CD14-positive monocyte (primary cell): ENCODE measurements at regions not wholly inside any gene's neighbourhood (a gene's known extent, or its start where the extent isn't known, plus 50 kb on each side); places are given as distances from the start of the nearest gene placed in this dataset.

ENCODE experiments used
- DNase-seq, 3 donors: peaks; one replicate each; pipeline ENCODE4 v3.0.0-alpha.2; 2011 to 2022
- H2AFZ ChIP-seq: 2 replicates; pipeline ENCODE4 v1.6.0; 2012; ENCODE audit warnings: mild to moderate bottlenecking, low read depth, low read length, inconsistent platforms; ENCODE audit not compliant: insufficient read depth, poor library complexity, severe bottlenecking
- H3K27ac ChIP-seq, 2 donors: 1 replicate in 1 of 2; 2 replicates in 1 of 2; pipeline ENCODE4 v1.5.1; 2012 to 2013; ENCODE audit warnings: low read length in 2 of 2, control low read depth in 1 of 2, inconsistent platforms in 1 of 2, low read depth in 1 of 2, mild to moderate bottlenecking in 1 of 2
- H3K27me3 ChIP-seq, 2 donors: one replicate each; pipeline versions ENCODE4 v1.6.0 to v1.6.1; 2011 to 2013; ENCODE audit warnings: low read length in 2 of 2; ENCODE audit not compliant: control insufficient read depth in 2 of 2, insufficient read depth in 2 of 2
- H3K36me3 ChIP-seq, 2 donors: replicated peaks in 1 of 2; 1 replicate in 1 of 2; 2 replicates in 1 of 2; pipeline versions ENCODE4 v1.5.1 to v1.6.1; 2012 to 2013; ENCODE audit warnings: low read length in 2 of 2, control low read depth in 1 of 2, inconsistent platforms in 1 of 2, mild to moderate bottlenecking in 1 of 2; ENCODE audit not compliant: insufficient read depth in 2 of 2, control insufficient read depth in 1 of 2
- H3K4me1 ChIP-seq, 2 donors: 1 replicate in 1 of 2; 2 replicates in 1 of 2; pipeline versions ENCODE4 v1.5.1 to v1.6.1; 2012 to 2013; ENCODE audit warnings: low read length in 2 of 2, control low read depth in 1 of 2, inconsistent platforms in 1 of 2, mild to moderate bottlenecking in 1 of 2, moderate library complexity in 1 of 2; ENCODE audit not compliant: insufficient read depth in 2 of 2, control insufficient read depth in 1 of 2
- H3K4me2 ChIP-seq: replicated peaks from 2 replicates; pipeline ENCODE3; 2012; ENCODE audit warnings: low read length, moderate library complexity, mild to moderate bottlenecking; ENCODE audit not compliant: poor library complexity, severe bottlenecking; ENCODE audit errors: extremely low read depth
- H3K4me3 ChIP-seq, 3 experiments: fragments of 200-600 bp in 1 of 3; sonication (generic) in 1 of 3; replicated peaks in 1 of 3; 1 replicate in 2 of 3; 2 replicates in 1 of 3; pipeline ENCODE4 v1.5.1; 2011 to 2013; ENCODE audit warnings: low read length in 3 of 3, mild to moderate bottlenecking in 3 of 3, control low read depth in 2 of 3, low read depth in 2 of 3, inconsistent platforms in 1 of 3, moderate library complexity in 1 of 3
- H3K79me2 ChIP-seq: 2 replicates; pipeline ENCODE4 v1.6.0; 2012; ENCODE audit warnings: mild to moderate bottlenecking, control low read depth, inconsistent platforms, low read length, moderate library complexity; ENCODE audit not compliant: insufficient read depth
- H3K9ac ChIP-seq: 2 replicates; pipeline ENCODE4 v1.6.0; 2017; ENCODE audit warnings: low read length, mild to moderate bottlenecking; ENCODE audit not compliant: insufficient read depth, poor library complexity, severe bottlenecking
- H3K9me3 ChIP-seq, 2 donors: replicated peaks in 1 of 2; 1 replicate in 1 of 2; 2 replicates in 1 of 2; pipeline versions ENCODE4 v1.5.1 to v1.6.1; 2012 to 2013; ENCODE audit warnings: low read length in 2 of 2, control low read depth in 1 of 2; ENCODE audit not compliant: control insufficient read depth in 1 of 2, insufficient read depth in 1 of 2
- H4K20me1 ChIP-seq: 2 replicates; pipeline ENCODE4 v1.6.0; 2012; ENCODE audit warnings: mild to moderate bottlenecking, low read length, control low read depth, moderate library complexity; ENCODE audit not compliant: insufficient read depth
- H3K27ac Mint-ChIP-seq, 7 donors: one replicate each; pipeline ENCODE4 v1.8.0; 2020; ENCODE audit warnings: mild to moderate bottlenecking in 7 of 7, mixed read lengths in 7 of 7, moderate library complexity in 6 of 7, inconsistent platforms in 2 of 7
- H3K27me3 Mint-ChIP-seq, 3 donors: one replicate each; pipeline ENCODE4 v1.8.0; 2021 to 2022; ENCODE audit warnings: low read depth in 3 of 3, mild to moderate bottlenecking in 3 of 3, mixed read lengths in 3 of 3, moderate library complexity in 3 of 3, inconsistent platforms in 1 of 3
- H3K36me3 Mint-ChIP-seq, 2 donors: one replicate each; pipeline ENCODE4 v1.8.0; 2020; ENCODE audit warnings: mixed read lengths in 2 of 2, inconsistent platforms in 1 of 2, mild to moderate bottlenecking in 1 of 2
- H3K4me1 Mint-ChIP-seq: one replicate; pipeline ENCODE4 v1.8.0; 2020; ENCODE audit warnings: mild to moderate bottlenecking, mixed read lengths
- H3K4me3 Mint-ChIP-seq, 2 donors: one replicate each; pipeline ENCODE4 v1.8.0; 2020; ENCODE audit warnings: mild to moderate bottlenecking in 2 of 2, mixed read lengths in 2 of 2, moderate library complexity in 1 of 2
- H3K9me3 Mint-ChIP-seq, 7 donors: one replicate each; pipeline ENCODE4 v1.8.0; 2020 to 2022; ENCODE audit warnings: mixed read lengths in 7 of 7, mild to moderate bottlenecking in 6 of 7, moderate library complexity in 6 of 7, inconsistent platforms in 2 of 7
- WGBS: methylation state at CpG from one replicate; pipeline ENCODE4 v1.1.5; 2013; ENCODE audit warnings: missing lambda C conversion rate; ENCODE audit not compliant: insufficient coverage; 5-methylcytosine and 5-hydroxymethylcytosine counted together
- intact Hi-C, 2 donors: fragments of 100-400 bp; cut with micrococcal nuclease; formaldehyde crosslinking; loops; one replicate each; pipeline versions ENCODE4 v1.15.0 to v1.15.1; 2023
- TF ChIP-seq, protein P1 (sequence below): fragments of 200-600 bp; IDR thresholded peaks from one replicate; pipeline ENCODE4 v1.8.0; 2022; ENCODE audit warnings: antibody characterized with exemption, mild to moderate bottlenecking

DNA sequence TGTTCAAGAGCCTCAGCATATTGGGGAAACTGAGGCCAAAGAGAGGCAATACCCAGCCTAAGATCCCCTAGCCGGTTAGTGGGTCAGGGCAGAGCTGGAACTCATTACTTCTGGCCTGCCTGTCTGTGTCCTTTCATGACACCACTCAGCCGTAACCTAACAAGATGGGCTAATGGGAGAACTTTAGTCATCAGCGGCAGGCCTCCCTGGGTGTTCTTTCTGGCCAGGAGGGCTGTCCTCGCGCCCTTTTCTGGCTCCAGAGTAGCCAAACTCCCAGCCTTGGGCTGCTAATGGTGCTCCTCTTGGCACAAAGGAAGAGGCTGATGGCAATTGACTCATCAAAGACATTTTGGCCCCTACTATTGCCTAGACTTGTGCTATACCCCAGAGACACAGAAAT lies 76.6 kb downstream of the NCR2 start:
- peaks cover 20 to 44% (median 25%) of the 10 kb centered on the region in 3 donors for H3K27me3 Mint-ChIP-seq
- H3K9me3 Mint-ChIP-seq, result peaks cover 0 to 4% (median 0%) of the 10 kb centered on the region in 7 donors
- H3K79me2 ChIP-seq, result no peaks in the 10 kb centered on the region
- H3K4me1 ChIP-seq, result no peaks in the 10 kb centered on the region
- H3K9me3 ChIP-seq, result no peaks in the 10 kb centered on the region
- no peak overlapping the region for H3K27ac Mint-ChIP-seq
- 92% methylated on average over 5 of the region's 5 CpGs for WGBS
- H3K9ac ChIP-seq, result no peak overlapping the region
- no peak overlapping the region for H3K4me3 ChIP-seq
- H3K4me2 ChIP-seq, result no peak overlapping the region
- H3K36me3 Mint-ChIP-seq, result no peaks in the 10 kb centered on the region
- no peak for DNase-seq
- H3K27ac ChIP-seq, result no peak overlapping the region
- H3K4me1 Mint-ChIP-seq, result no peaks in the 10 kb centered on the region
- TF ChIP-seq, protein P1, sequence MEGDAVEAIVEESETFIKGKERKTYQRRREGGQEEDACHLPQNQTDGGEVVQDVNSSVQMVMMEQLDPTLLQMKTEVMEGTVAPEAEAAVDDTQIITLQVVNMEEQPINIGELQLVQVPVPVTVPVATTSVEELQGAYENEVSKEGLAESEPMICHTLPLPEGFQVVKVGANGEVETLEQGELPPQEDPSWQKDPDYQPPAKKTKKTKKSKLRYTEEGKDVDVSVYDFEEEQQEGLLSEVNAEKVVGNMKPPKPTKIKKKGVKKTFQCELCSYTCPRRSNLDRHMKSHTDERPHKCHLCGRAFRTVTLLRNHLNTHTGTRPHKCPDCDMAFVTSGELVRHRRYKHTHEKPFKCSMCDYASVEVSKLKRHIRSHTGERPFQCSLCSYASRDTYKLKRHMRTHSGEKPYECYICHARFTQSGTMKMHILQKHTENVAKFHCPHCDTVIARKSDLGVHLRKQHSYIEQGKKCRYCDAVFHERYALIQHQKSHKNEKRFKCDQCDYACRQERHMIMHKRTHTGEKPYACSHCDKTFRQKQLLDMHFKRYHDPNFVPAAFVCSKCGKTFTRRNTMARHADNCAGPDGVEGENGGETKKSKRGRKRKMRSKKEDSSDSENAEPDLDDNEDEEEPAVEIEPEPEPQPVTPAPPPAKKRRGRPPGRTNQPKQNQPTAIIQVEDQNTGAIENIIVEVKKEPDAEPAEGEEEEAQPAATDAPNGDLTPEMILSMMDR, result no peak
- no peaks in the 10 kb centered on the region for H4K20me1 ChIP-seq
- H3K36me3 ChIP-seq, result no peaks in the 10 kb centered on the region
- peaks cover 0 to 14% of the 10 kb centered on the region in 2 donors for H3K27me3 ChIP-seq
- H2AFZ ChIP-seq, result no peak overlapping the region
- no peak overlapping the region for H3K4me3 Mint-ChIP-seq
- intact Hi-C loops, result no loop called here

DNA sequence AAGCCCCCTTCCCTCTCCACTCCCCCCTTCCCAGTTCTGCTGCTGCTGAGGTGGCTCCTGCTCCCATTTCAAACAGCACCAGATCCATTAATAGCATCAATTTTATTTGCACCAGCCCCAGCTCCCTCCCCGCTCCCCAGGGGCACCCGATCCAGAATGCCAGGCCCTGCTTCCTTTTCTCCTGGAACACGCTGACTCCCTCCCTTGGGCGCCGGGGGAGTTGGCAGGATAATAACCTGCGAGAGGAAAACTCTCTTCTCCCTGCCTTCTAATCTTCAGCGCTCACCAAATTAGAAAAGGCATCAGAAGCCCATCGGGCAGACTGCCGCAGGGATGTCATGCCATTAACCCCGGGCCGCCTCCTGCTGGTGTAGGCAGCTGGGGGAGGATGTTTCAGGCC lies 77.8 kb downstream of the NCR2 start:
- peaks cover 0 to 25% of the 10 kb centered on the region in 2 donors for H3K27me3 ChIP-seq
- no peaks in the 10 kb centered on the region for H3K36me3 Mint-ChIP-seq
- DNase-seq, result no peak
- intact Hi-C loops, result no loop called here
- no peaks in the 10 kb centered on the region for H3K9me3 ChIP-seq
- no peak overlapping the region for H2AFZ ChIP-seq
- peaks cover 0 to 3% (median 0%) of the 10 kb centered on the region in 7 donors for H3K9me3 Mint-ChIP-seq
- no peak overlapping the region for H3K27ac Mint-ChIP-seq
- no peaks in the 10 kb centered on the region for H3K4me1 Mint-ChIP-seq
- no peak overlapping the region for H3K9ac ChIP-seq
- no peak overlapping the region for H3K4me3 ChIP-seq
- no peaks in the 10 kb centered on the region for H4K20me1 ChIP-seq
- no peaks in the 10 kb centered on the region for H3K4me1 ChIP-seq
- no peak overlapping the region for H3K4me3 Mint-ChIP-seq
- no peaks in the 10 kb centered on the region for H3K36me3 ChIP-seq
- TF ChIP-seq, protein P1, result no peak
- H3K27me3 Mint-ChIP-seq, result peaks cover 23 to 48% (median 29%) of the 10 kb centered on the region in 3 donors
- no peak overlapping the region for H3K4me2 ChIP-seq
- no peaks in the 10 kb centered on the region for H3K79me2 ChIP-seq
- H3K27ac ChIP-seq, result no peak overlapping the region
- 57% methylated on average over 4 of the region's 11 CpGs for WGBS
